ENCODE measurements at regions not wholly inside any gene's neighbourhood (a gene's known extent, or its start where the extent isn't known, plus 50 kb on each side); places are given as distances from the start of the nearest gene placed in this dataset.
"Not testable (repeated sequence)": the region's sequence is repeated elsewhere in the genome, so short reads cannot be mapped to it uniquely, and the experiment has no call there.

- intact Hi-C loops (cut with micrococcal nuclease); H3K27ac Mint-ChIP-seq; H3K4me1 Mint-ChIP-seq (ENCODE audit: low read depth); H3K27me3 Mint-ChIP-seq; H3K4me3 Mint-ChIP-seq; H3K36me3 Mint-ChIP-seq (ENCODE audit: low read depth); H3K9me3 Mint-ChIP-seq: not testable (repeated sequence)
These were observed 171.9 kb downstream of the CPEB2 start for GRCh38 chr4:15174168-15174567.

DNA sequence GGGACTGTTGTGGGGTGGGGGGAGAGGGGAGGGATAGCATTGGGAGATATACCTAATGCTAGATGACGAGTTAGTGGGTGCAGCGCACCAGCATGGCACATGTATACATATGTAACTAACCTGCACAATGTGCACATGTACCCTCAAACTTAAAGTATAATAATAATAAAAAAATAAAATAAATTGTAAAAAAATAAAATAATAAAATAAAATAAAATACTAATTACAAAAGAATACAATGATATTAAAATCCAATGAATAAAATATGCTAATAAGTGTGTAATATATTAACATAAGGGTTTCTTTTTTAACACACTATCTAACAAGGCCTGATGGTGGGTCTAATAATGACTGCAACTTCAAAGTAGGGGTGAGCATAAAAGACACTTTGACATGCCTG is 177.6 kb downstream of the CPEB2 start:
- intact Hi-C loops (cut with micrococcal nuclease); H3K27ac Mint-ChIP-seq; H3K4me3 Mint-ChIP-seq; H3K27me3 Mint-ChIP-seq; H3K36me3 Mint-ChIP-seq (ENCODE audit: low read depth); H3K9me3 Mint-ChIP-seq: not testable (repeated sequence)
- H3K4me1 Mint-ChIP-seq (ENCODE audit: low read depth) = peaks cover 10% of the 10 kb centered on the region

DNA sequence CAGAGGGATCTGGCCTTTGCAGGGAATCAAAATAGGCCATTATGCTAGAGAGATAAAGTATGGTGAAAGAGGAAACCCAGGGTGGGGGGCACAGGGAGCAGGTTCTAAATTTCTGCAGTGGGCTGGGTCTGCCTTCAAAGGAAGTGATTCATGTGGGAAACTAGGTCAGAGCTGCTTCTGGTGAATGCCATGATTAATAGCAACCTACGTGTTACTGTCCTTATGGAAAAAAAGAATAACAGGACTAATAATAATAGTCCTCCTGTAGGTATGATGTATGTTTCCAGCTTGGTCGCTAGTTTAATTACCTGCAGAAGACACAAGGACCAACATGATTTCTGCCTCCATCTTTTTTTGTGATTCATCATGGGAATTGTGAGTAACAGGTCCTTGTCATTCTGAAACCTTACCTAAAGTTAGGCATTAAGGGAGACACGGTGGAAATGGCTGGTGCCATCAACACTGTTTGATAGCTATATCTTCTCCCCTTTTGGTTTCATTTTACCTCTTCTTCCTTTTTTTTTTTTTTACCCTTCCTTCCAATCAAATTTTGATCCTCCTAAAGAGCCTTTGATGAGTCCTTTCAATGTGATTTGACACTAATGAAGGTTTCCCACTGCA is 180.4 kb downstream of the CPEB2 start:
- H3K4me3 Mint-ChIP-seq = no peak overlapping the region
- no peaks in the 10 kb centered on the region for H3K27me3 Mint-ChIP-seq
- H3K27ac Mint-ChIP-seq = no peak overlapping the region
- no peaks in the 10 kb centered on the region for H3K9me3 Mint-ChIP-seq
- H3K4me1 Mint-ChIP-seq (ENCODE audit: low read depth) = peaks cover 13% of the 10 kb centered on the region
- no peaks in the 10 kb centered on the region for H3K36me3 Mint-ChIP-seq (ENCODE audit: low read depth)
- intact Hi-C loops (cut with micrococcal nuclease) = no loop called here

DNA sequence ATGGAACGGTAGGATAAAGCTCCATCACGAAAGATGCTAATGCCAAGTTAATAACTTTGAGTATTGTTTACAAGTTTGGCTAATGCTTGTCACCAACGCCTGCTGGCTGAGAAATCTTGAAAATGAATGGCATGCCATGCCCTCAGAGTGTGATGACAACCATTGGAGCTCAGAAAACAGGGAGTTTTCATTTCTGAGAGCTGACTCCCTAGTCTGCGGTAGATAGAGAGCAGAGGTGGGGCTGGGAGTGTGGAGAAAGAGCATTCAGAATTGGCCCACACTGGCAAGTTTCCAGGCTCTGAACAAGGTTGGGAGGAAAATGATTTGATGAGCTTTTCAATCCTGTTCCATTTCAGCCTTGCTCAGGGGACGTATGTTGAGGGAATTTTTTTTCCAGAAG is 183.9 kb downstream of the CPEB2 start:
- Mint-ChIP-seq H3K36me3 (ENCODE audit: low read depth) (no peaks in the 10 kb centered on the region), H3K27me3 (no peaks in the 10 kb centered on the region), H3K4me1 (ENCODE audit: low read depth) (peaks cover 27% of the 10 kb centered on the region), H3K9me3 (no peaks in the 10 kb centered on the region), H3K27ac (no peak overlapping the region), H3K4me3 (no peak overlapping the region)
- intact Hi-C loops (cut with micrococcal nuclease) = no loop called here

- H3K27me3 Mint-ChIP-seq = no peaks in the 10 kb centered on the region
- H3K4me3 Mint-ChIP-seq = no peak overlapping the region
- H3K9me3 Mint-ChIP-seq = no peaks in the 10 kb centered on the region
- H3K4me1 Mint-ChIP-seq (ENCODE audit: low read depth) = peaks cover 27% of the 10 kb centered on the region
- intact Hi-C loops (cut with micrococcal nuclease) = no loop called here
- no peaks in the 10 kb centered on the region for H3K36me3 Mint-ChIP-seq (ENCODE audit: low read depth)
- H3K27ac Mint-ChIP-seq = no peak overlapping the region
These were observed 184.5 kb downstream of the CPEB2 start for GRCh38 chr4:15186806-15187205.

DNA sequence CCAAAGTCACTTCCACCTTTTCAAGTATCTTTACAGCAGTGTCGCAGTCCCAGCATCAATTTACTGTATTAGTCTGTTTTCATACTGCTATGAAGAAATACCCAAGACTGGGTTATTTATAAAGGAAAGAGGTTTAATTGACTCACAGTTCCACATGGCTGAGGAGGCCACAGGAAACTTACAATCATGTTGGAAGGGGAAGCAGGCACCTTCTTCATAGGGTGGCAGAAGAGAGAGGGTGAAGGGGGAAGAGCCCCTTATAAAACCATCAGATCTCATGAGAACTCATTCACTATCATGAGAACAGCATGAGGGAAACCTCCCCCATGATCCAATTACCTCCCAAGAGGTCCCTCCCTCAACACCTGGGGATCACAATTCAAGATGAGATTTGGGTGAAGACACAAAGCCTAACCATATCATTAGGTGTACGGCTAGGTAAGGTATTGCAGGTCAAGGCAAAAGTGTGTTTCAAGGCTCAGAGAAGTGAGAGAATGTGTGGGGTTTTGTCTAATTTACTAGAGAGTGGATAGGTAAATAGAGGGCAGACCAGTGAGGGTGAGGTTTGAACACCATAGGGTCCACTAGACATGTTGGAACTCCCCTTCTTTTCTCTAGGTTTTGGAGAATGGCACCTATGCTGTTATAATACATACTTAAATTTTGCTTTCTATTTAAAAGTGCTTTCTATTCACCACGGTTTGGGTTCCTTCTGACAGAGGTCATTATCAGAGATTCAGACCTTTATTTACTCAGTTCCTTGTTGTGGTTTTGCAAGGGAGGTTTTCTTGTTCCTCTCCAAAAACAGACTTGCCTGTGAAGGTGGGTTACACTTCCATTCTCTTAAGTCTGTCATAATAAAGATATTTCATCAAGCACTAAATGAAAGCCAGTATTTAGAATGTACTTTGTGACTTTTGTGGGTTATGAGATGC is 186.6 kb downstream of the CPEB2 start:
- intact Hi-C loops (cut with micrococcal nuclease) = no loop called here
- Mint-ChIP-seq H3K9me3 (no peaks in the 10 kb centered on the region), H3K4me3 (no peak overlapping the region), H3K27ac (no peak overlapping the region), H3K27me3 (no peaks in the 10 kb centered on the region), H3K36me3 (ENCODE audit: low read depth) (no peaks in the 10 kb centered on the region), H3K4me1 (ENCODE audit: low read depth) (peaks cover 17% of the 10 kb centered on the region)

DNA sequence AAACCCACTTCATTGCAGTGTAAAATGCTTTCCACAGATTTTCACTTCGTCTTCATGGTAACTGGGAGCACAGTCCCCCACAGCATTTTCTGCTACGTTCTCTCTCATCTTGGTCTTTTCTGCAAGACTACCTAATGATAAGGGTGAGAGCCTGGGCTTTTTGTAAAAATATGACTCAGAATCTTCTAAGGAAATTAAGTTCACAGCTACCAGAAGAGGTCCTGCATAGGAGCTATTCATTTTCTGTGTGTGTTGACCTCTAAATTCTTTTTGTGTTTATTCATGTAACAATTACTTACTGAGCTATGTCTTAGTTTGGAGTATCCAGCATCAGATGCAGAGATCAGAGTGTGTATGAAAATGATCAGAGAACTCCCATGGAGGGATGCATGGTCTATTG is 192.2 kb downstream of the CPEB2 start:
- H3K27ac Mint-ChIP-seq = no peak overlapping the region
- no peak overlapping the region for H3K4me3 Mint-ChIP-seq
- intact Hi-C loops (cut with micrococcal nuclease) = no loop called here

DNA sequence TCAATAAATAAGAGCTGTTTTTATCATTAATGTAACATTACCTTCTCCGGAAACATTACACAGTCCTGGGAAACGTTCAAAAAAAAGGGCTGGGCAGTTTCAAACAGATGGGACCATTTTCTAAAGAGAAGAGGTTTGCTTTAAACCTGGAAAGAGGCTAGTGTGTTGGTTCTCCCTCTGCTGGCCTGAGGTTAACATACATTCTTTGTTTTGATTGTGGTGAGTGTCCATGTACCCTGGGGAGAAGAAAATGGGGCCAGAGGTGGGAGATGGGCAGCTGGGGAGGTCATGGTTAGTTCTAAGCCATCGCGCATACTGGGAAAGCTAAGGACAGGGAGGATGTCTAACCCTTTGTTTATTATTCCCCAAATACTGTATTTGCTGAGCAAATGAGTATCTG is 194.7 kb downstream of the CPEB2 start:
- Mint-ChIP-seq H3K27me3 (no peaks in the 10 kb centered on the region), H3K27ac (no peak overlapping the region), H3K4me1 (ENCODE audit: low read depth) (no peaks in the 10 kb centered on the region), H3K9me3 (no peaks in the 10 kb centered on the region), H3K36me3 (ENCODE audit: low read depth) (no peaks in the 10 kb centered on the region), H3K4me3 (no peak overlapping the region)
- intact Hi-C loops (cut with micrococcal nuclease) = no loop called here

More for the DNA sequence above, 192.2 kb downstream of the CPEB2 start:
- Mint-ChIP-seq H3K4me1 (ENCODE audit: low read depth) (no peaks in the 10 kb centered on the region), H3K27me3 (no peaks in the 10 kb centered on the region), H3K9me3 (no peaks in the 10 kb centered on the region), H3K36me3 (ENCODE audit: low read depth) (no peaks in the 10 kb centered on the region)

DNA sequence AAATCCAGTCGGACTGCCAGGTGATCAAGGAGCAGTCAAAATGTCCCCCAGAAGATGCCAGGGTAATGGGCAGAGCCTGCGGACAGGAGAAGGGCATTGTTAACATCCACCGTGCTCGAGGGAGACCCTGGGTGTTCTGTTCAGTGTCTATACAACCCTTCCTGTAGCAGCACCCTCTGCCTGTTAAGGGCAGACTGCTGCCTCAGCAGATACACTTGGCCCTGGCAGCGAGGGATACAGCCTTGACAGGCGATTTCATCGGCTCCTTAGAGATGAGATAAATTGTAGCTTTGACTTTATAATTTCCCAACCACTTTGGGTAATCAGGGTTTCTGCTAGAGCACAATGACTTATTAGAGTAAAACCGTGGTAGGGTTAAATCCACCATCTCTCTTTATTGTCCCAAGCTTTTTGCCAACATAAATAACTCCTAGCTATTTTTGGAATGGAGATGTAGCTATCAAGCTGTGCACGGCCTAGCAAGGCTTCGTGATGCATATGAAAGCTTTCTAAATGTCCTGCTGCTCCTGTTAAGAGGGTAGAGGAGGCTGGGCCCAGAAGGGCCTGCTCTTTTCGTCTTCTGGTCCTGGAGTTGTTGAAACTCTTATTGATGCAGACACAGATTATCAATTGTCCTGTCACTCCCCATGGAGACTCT is 195.9 kb downstream of the CPEB2 start:
- no peaks in the 10 kb centered on the region for H3K27me3 Mint-ChIP-seq
- H3K36me3 Mint-ChIP-seq (ENCODE audit: low read depth) = no peaks in the 10 kb centered on the region
- intact Hi-C loops (cut with micrococcal nuclease) = no loop called here
- no peak overlapping the region for H3K4me3 Mint-ChIP-seq
- H3K9me3 Mint-ChIP-seq = no peaks in the 10 kb centered on the region
- no peak overlapping the region for H3K27ac Mint-ChIP-seq
- H3K4me1 Mint-ChIP-seq (ENCODE audit: low read depth) = no peaks in the 10 kb centered on the region

- H3K36me3 Mint-ChIP-seq (ENCODE audit: low read depth) = no peaks in the 10 kb centered on the region
- no peak overlapping the region for H3K4me3 Mint-ChIP-seq
- intact Hi-C loops (cut with micrococcal nuclease) = no loop called here
- no peaks in the 10 kb centered on the region for H3K27me3 Mint-ChIP-seq
- H3K27ac Mint-ChIP-seq = no peak overlapping the region
- H3K4me1 Mint-ChIP-seq (ENCODE audit: low read depth) = no peaks in the 10 kb centered on the region
- H3K9me3 Mint-ChIP-seq = peaks cover 16% of the 10 kb centered on the region
These were observed 199.5 kb downstream of the CPEB2 start for GRCh38 chr4:15201782-15202181.

DNA sequence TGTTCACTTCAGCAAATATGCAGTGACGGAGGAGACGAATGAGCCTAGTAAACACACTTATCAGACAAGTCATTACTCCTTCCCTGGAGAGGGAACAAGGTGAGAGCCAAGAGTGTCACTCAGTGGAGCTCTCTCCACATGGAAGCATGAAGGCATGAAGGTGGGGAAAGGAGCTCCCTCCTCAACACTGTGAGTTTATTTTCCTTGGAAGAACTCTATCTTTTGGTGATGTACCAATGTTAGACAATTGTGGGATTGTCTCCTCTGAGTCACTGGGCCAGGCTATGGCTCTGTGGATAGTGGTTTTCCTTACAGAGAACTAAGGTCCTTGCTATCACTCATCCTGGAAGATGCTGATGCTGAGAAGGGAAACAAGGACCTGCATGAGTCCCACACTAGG is 200.2 kb downstream of the CPEB2 start:
- Mint-ChIP-seq H3K27ac (no peak overlapping the region), H3K4me3 (no peak overlapping the region), H3K9me3 (peaks cover 23% of the 10 kb centered on the region), H3K4me1 (ENCODE audit: low read depth) (no peaks in the 10 kb centered on the region), H3K27me3 (no peaks in the 10 kb centered on the region), H3K36me3 (ENCODE audit: low read depth) (no peaks in the 10 kb centered on the region)
- intact Hi-C loops (cut with micrococcal nuclease) = no loop called here

DNA sequence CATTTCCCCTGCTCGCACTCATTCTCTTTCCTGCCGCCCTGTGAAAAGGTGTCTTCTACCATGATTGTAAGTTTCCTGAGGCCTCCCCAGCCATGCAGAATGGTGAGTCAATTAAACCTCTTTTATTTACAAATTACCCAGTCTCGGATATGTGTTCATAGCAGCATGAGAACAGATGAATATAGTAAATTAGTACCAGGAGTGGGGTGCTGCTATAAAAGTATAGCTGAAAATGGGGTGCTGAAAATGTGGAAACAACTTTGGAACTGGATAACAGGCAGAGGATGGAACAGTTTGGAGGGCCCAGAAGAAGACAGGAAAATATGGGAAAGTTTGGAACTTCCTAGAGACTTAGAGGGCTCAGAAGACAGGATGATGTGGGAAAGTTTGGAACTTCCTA is 204.2 kb downstream of the CPEB2 start:
- intact Hi-C loops (cut with micrococcal nuclease); H3K27ac Mint-ChIP-seq; H3K36me3 Mint-ChIP-seq (ENCODE audit: low read depth); H3K27me3 Mint-ChIP-seq; H3K4me3 Mint-ChIP-seq; H3K4me1 Mint-ChIP-seq (ENCODE audit: low read depth): not testable (repeated sequence)
- peaks cover 33% of the 10 kb centered on the region for H3K9me3 Mint-ChIP-seq

- Mint-ChIP-seq H3K9me3 (peaks cover under 1% of the 10 kb centered on the region), H3K4me3 (no peak overlapping the region), H3K36me3 (ENCODE audit: low read depth) (no peaks in the 10 kb centered on the region), H3K27me3 (no peaks in the 10 kb centered on the region), H3K4me1 (ENCODE audit: low read depth) (no peaks in the 10 kb centered on the region), H3K27ac (no peak overlapping the region)
- intact Hi-C loops (cut with micrococcal nuclease) = no loop called here
These were observed 211.2 kb downstream of the CPEB2 start for GRCh38 chr4:15213302-15213970.

DNA sequence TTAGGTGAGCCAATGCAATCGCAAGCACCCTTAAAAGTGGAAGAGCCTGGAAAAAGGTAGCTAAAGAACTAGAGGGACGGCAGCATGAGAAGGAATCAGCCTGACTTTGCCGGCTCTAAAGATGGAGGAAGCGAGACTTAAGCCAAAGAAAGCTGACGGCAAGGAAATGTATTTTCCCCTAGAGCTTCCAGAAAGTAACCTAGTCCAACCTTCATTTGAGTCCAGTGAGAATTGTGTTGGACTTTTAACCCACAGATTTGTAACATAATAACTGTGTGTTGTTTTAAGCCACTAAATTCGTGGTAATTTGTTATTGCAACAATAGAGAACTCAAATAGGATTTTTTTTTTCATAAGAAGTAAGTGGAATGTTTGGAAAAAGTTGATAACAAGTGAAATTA is 212.7 kb upstream of the C1QTNF7 start:
- intact Hi-C loops (cut with micrococcal nuclease) = no loop called here
- no peaks in the 10 kb centered on the region for H3K4me1 Mint-ChIP-seq (ENCODE audit: low read depth)
- H3K9me3 Mint-ChIP-seq = no peaks in the 10 kb centered on the region
- H3K4me3 Mint-ChIP-seq = no peak overlapping the region
- H3K27me3 Mint-ChIP-seq = no peaks in the 10 kb centered on the region
- H3K36me3 Mint-ChIP-seq (ENCODE audit: low read depth) = no peaks in the 10 kb centered on the region
- no peak overlapping the region for H3K27ac Mint-ChIP-seq
